Smooth muscle cell of the brain vasculature (primary cell): ENCODE measurements at regions not wholly inside any gene's neighbourhood (a gene's known extent, or its start where the extent isn't known, plus 50 kb on each side); places are given as distances from the start of the nearest gene placed in this dataset.
A peak's percentile ranks its signal among the peaks of the same experiment; 100 is the strongest.
"Not testable (repeated sequence)": the region's sequence is repeated elsewhere in the genome, so short reads cannot be mapped to it uniquely, and the experiment has no call there.

ENCODE experiments used
- DNase-seq: peaks from one replicate; pipeline ENCODE4 v3.0.0-alpha.2; 2012; ENCODE audit warnings: low read depth, low spot score

- not testable (repeated sequence) for DNase-seq
These were observed 1302.4 kb upstream of the GYPC start for GRCh38 chr2:125353542-125353941.

- no peak for DNase-seq
These were observed 1291.6 kb upstream of the GYPC start for GRCh38 chr2:125364192-125364983.

GRCh38 chr2:125364984-125365265 is 1291.0 kb upstream of the GYPC start:
- DNase-seq = no peak

- no peak for DNase-seq
These were observed 1284.1 kb upstream of the GYPC start for GRCh38 chr2:125371867-125372266.

GRCh38 chr2:125373293-125373692 is 1282.7 kb upstream of the GYPC start:
- DNase-seq = no peak

GRCh38 chr2:125386074-125386473 is 1269.9 kb upstream of the GYPC start:
- DNase-seq = no peak

GRCh38 chr2:125397535-125398251 is 1258.3 kb upstream of the GYPC start:
- DNase-seq = no peak

GRCh38 chr2:125398738-125399524 is 1257.0 kb upstream of the GYPC start:
- no peak for DNase-seq

GRCh38 chr2:125405816-125406215 is 1250.1 kb upstream of the GYPC start:
- peak; percentile 67 for DNase-seq

- no peak for DNase-seq
These were observed 1247.0 kb upstream of the GYPC start for GRCh38 chr2:125408874-125409538.

- no peak for DNase-seq
These were observed 1237.5 kb upstream of the GYPC start for GRCh38 chr2:125418483-125418882.

GRCh38 chr2:125422198-125422770 is 1233.7 kb upstream of the GYPC start:
- DNase-seq = not testable (repeated sequence)

GRCh38 chr2:125424266-125424785 is 1231.6 kb upstream of the GYPC start:
- no peak for DNase-seq

- DNase-seq = no peak
These were observed 1228.1 kb upstream of the GYPC start for GRCh38 chr2:125427721-125428315.

GRCh38 chr2:125444106-125444505 is 1211.9 kb upstream of the GYPC start:
- no peak for DNase-seq

- DNase-seq = no peak
These were observed 1210.5 kb upstream of the GYPC start for GRCh38 chr2:125445495-125445894.

- DNase-seq = no peak
These were observed 1205.9 kb upstream of the GYPC start for GRCh38 chr2:125450092-125450491.

- DNase-seq = no peak
These were observed 1200.8 kb upstream of the GYPC start for GRCh38 chr2:125455110-125455509.

GRCh38 chr2:125456693-125457363 is 1199.1 kb upstream of the GYPC start:
- no peak for DNase-seq

GRCh38 chr2:125471963-125472362 is 1184.0 kb upstream of the GYPC start:
- DNase-seq = no peak
